Calu3 (cell line): ENCODE measurements at regions not wholly inside any gene's neighbourhood (a gene's known extent, or its start where the extent isn't known, plus 50 kb on each side); places are given as distances from the start of the nearest gene placed in this dataset.
"Not testable (repeated sequence)": the region's sequence is repeated elsewhere in the genome, so short reads cannot be mapped to it uniquely, and the experiment has no call there.

Experiments used
- BruUV-seq: library from RNA; stranded (reverse); fragments of 400-500 nt; replicated peaks from 2 replicates; lab custom pipeline; 2021; lab: Mats Ljungman, UMichigan
- CTCF ChIA-PET: fragments of 300-600 bp; sonication (Branson Sonifier 250); formaldehyde crosslinking; loops from one replicate; lab custom pipeline; 2022; ENCODE audit warnings: antibody characterized with exemption; lab: Charles Lee
- DNase-seq: peaks from one replicate; pipeline ENCODE4 v3.0.0; 2022
- H3K27ac Mint-ChIP-seq: one replicate; pipeline ENCODE4 v1.8.0; 2022; ENCODE audit warnings: mixed read lengths; ENCODE audit not compliant: unreplicated experiment
- H3K27me3 Mint-ChIP-seq: one replicate; pipeline ENCODE4 v1.8.0; 2022; ENCODE audit warnings: mixed read lengths; ENCODE audit not compliant: unreplicated experiment
- H3K36me3 Mint-ChIP-seq: one replicate; pipeline ENCODE4 v1.8.0; 2022; ENCODE audit warnings: mild to moderate bottlenecking, moderate library complexity, mixed read lengths; ENCODE audit not compliant: insufficient read depth, unreplicated experiment
- H3K4me1 Mint-ChIP-seq: one replicate; pipeline ENCODE4 v1.8.0; 2022; ENCODE audit warnings: mild to moderate bottlenecking, low read depth, mixed read lengths; ENCODE audit not compliant: unreplicated experiment
- H3K4me3 Mint-ChIP-seq: one replicate; pipeline ENCODE4 v1.8.0; 2022; ENCODE audit warnings: mild to moderate bottlenecking, low read depth, moderate library complexity, mixed read lengths; ENCODE audit not compliant: unreplicated experiment
- H3K9me3 Mint-ChIP-seq: one replicate; pipeline ENCODE4 v1.8.0; 2022; ENCODE audit warnings: low read depth, mixed read lengths; ENCODE audit not compliant: unreplicated experiment
- intact Hi-C: fragments of 100-400 bp; cut with micrococcal nuclease; formaldehyde crosslinking; loops from one replicate; pipeline ENCODE4 v1.10.0; 2022; ENCODE audit not compliant: unreplicated experiment
- TF ChIP-seq, protein P1 (sequence below): fragments of 200-600 bp; IDR thresholded peaks from one replicate; pipeline ENCODE4 v1.8.0; 2022; ENCODE audit warnings: antibody characterized with exemption; ENCODE audit not compliant: unreplicated experiment

DNA sequence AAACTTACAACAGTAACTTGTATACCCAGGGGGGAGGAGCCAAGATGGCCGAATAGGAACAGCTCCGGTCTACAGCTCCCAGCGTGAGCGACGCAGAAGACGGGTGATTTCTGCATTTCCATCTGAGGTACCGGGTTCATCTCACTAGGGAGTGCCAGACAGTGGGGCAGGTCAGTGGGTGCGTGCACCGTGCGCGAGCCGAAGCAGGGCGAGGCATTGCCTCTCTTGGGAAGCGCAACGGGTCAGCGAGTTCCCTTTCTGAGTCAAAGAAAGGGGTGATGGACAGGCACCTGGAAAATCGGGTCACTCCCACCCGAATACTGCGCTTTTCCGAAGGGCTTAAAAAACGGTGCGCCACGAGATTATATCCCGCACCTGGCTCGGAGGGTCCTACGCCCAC lies 278.8 kb downstream of the FAM47B start:
- BruUV-seq, H3K27me3 Mint-ChIP-seq, H3K36me3 Mint-ChIP-seq, H3K9me3 Mint-ChIP-seq, intact Hi-C loops, H3K4me1 Mint-ChIP-seq, CTCF ChIA-PET, H3K4me3 Mint-ChIP-seq, DNase-seq, H3K27ac Mint-ChIP-seq: not testable (repeated sequence)

DNA sequence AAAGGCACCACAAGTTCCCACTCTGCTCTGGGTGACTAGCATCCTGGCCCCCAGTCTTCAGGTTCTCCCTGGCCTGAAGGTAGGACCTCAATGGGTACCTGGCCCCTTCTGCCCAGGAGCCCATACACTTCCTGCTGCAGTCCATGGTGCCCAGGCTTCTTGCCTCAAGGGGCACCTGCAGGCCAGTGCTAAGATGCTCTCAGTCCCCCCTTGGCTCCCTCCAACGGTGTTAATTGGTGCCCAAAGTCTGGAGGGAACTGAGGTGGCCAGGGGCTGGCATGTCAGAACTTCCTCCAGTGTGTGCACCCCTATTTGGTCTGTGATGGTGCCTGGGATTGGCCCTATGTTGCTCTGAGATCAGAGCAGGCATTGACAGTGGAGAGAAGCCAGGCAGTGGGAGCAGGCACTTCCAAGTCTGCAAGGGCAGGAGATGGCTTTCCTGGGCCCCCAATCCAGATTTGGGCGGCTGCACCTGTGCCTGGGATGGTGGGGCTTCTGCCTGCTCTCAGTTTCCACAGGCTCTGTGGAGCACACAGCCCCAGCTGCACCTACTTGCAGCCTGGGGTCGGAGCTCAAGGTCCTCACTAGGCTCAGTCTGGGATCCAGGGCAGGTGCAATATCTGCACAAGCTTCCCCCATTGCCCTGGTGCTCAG lies 301.6 kb downstream of the FAM47B start:
- TF ChIP-seq, protein P1, sequence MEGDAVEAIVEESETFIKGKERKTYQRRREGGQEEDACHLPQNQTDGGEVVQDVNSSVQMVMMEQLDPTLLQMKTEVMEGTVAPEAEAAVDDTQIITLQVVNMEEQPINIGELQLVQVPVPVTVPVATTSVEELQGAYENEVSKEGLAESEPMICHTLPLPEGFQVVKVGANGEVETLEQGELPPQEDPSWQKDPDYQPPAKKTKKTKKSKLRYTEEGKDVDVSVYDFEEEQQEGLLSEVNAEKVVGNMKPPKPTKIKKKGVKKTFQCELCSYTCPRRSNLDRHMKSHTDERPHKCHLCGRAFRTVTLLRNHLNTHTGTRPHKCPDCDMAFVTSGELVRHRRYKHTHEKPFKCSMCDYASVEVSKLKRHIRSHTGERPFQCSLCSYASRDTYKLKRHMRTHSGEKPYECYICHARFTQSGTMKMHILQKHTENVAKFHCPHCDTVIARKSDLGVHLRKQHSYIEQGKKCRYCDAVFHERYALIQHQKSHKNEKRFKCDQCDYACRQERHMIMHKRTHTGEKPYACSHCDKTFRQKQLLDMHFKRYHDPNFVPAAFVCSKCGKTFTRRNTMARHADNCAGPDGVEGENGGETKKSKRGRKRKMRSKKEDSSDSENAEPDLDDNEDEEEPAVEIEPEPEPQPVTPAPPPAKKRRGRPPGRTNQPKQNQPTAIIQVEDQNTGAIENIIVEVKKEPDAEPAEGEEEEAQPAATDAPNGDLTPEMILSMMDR: no peak
- Mint-ChIP-seq H3K27ac (no peak overlapping the region), H3K4me1 (no peaks in the 10 kb centered on the region), H3K9me3 (no peaks in the 10 kb centered on the region), H3K36me3 (no peaks in the 10 kb centered on the region), H3K4me3 (no peak overlapping the region), H3K27me3 (no peaks in the 10 kb centered on the region)
- no peak for DNase-seq
- no TSS peak for BruUV-seq
- intact Hi-C loops: no loop called here
- CTCF ChIA-PET: no interaction called here

GRCh38 chrX:35244796-35245508 lies 302.4 kb downstream of the FAM47B start:
- CTCF ChIA-PET: no interaction called here
- Mint-ChIP-seq H3K36me3 (no peaks in the 10 kb centered on the region), H3K27ac (no peak overlapping the region), H3K9me3 (no peaks in the 10 kb centered on the region), H3K4me3 (no peak overlapping the region), H3K27me3 (no peaks in the 10 kb centered on the region), H3K4me1 (no peaks in the 10 kb centered on the region)
- intact Hi-C loops: no loop called here
- no TSS peak for BruUV-seq
- TF ChIP-seq, protein P1: no peak
- DNase-seq: no peak

- no TSS peak for BruUV-seq
- Mint-ChIP-seq H3K9me3 (no peaks in the 10 kb centered on the region), H3K4me1 (no peaks in the 10 kb centered on the region), H3K36me3 (no peaks in the 10 kb centered on the region), H3K27ac (no peak overlapping the region), H3K4me3 (no peak overlapping the region), H3K27me3 (no peaks in the 10 kb centered on the region)
- no peak for DNase-seq
- intact Hi-C loops: no loop called here
- TF ChIP-seq, protein P1: no peak
- CTCF ChIA-PET: no interaction called here
Measured at GRCh38 chrX:35251226-35251625, 308.6 kb downstream of the FAM47B start.

DNA sequence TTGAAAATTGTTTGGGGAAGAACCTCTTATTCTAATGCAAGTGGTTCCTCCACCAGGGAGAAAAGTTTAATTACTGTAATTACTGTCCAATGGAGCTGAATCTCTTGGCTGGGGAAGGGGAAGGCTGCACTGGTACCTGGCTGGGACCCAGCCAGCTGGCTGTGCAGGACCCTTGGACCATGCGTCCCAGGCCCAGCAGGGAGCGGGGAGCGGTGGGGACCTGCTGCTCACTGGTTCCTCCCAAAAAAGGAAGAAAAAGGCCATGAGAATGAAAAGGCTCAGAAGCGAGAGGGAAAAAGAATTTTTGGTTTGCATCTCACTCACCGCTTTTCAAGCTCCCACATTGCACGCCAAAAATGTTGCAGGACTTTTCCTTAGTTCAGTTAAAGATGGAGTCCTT lies 333.5 kb downstream of the FAM47B start:
- H3K36me3 Mint-ChIP-seq: no peaks in the 10 kb centered on the region
- H3K9me3 Mint-ChIP-seq: no peaks in the 10 kb centered on the region
- no peaks in the 10 kb centered on the region for H3K4me1 Mint-ChIP-seq
- intact Hi-C loops: no loop called here
- no peak overlapping the region for H3K4me3 Mint-ChIP-seq
- H3K27ac Mint-ChIP-seq: no peak overlapping the region
- CTCF ChIA-PET: no interaction called here
- no peaks in the 10 kb centered on the region for H3K27me3 Mint-ChIP-seq
- TF ChIP-seq, protein P1: no peak
- DNase-seq: no peak
- no TSS peak for BruUV-seq
